ENCODE measurements at regions not wholly inside any gene's neighbourhood (a gene's known extent, or its start where the extent isn't known, plus 50 kb on each side); places are given as distances from the start of the nearest gene placed in this dataset.
"Not testable (repeated sequence)": the region's sequence is repeated elsewhere in the genome, so short reads cannot be mapped to it uniquely, and the experiment has no call there.

GRCh38 chr5:2565147-2565546 lies 186.3 kb downstream of the IRX2 start:
- no peak for DNase-seq

GRCh38 chr5:2563046-2563445 lies 188.4 kb downstream of the IRX2 start:
- no peak for DNase-seq

GRCh38 chr5:2562036-2562435 lies 189.4 kb downstream of the IRX2 start:
- DNase-seq: no peak

GRCh38 chr5:2560435-2560834 lies 191.0 kb downstream of the IRX2 start:
- no peak for DNase-seq

- DNase-seq: no peak
These were observed 194.0 kb downstream of the IRX2 start for GRCh38 chr5:2557435-2557834.

GRCh38 chr5:2556375-2556966 lies 195.0 kb downstream of the IRX2 start:
- DNase-seq: no peak

- DNase-seq: no peak
These were observed 197.9 kb downstream of the IRX2 start for GRCh38 chr5:2553611-2554010.

GRCh38 chr5:2550509-2550908 lies 201.0 kb downstream of the IRX2 start:
- DNase-seq: no peak

- no peak for DNase-seq
These were observed 201.6 kb downstream of the IRX2 start for GRCh38 chr5:2549900-2550299.

- DNase-seq: no peak
These were observed 202.1 kb downstream of the IRX2 start for GRCh38 chr5:2549354-2549753.

- no peak for DNase-seq
These were observed 204.5 kb downstream of the IRX2 start for GRCh38 chr5:2546938-2547337.

GRCh38 chr5:2544003-2544402 lies 207.5 kb downstream of the IRX2 start:
- no peak for DNase-seq

GRCh38 chr5:2542821-2543220 lies 208.7 kb downstream of the IRX2 start:
- DNase-seq: no peak

- DNase-seq: no peak
These were observed 209.5 kb downstream of the IRX2 start for GRCh38 chr5:2542026-2542425.

GRCh38 chr5:2538169-2538568 lies 213.3 kb downstream of the IRX2 start:
- no peak for DNase-seq

GRCh38 chr5:2537378-2538145 lies 213.9 kb downstream of the IRX2 start:
- no peak for DNase-seq

GRCh38 chr5:2536632-2537377 lies 214.7 kb downstream of the IRX2 start:
- no peak for DNase-seq

GRCh38 chr5:2534970-2535369 lies 216.5 kb downstream of the IRX2 start:
- DNase-seq: no peak

- no peak for DNase-seq
These were observed 217.2 kb downstream of the IRX2 start for GRCh38 chr5:2534251-2534650.

- not testable (repeated sequence) for DNase-seq
These were observed 217.6 kb downstream of the IRX2 start for GRCh38 chr5:2533848-2534247.

GRCh38 chr5:2532809-2533208 lies 218.7 kb downstream of the IRX2 start:
- no peak for DNase-seq

- no peak for DNase-seq
These were observed 220.2 kb downstream of the IRX2 start for GRCh38 chr5:2531318-2531717.

GRCh38 chr5:2530609-2531008 lies 220.9 kb downstream of the IRX2 start:
- no peak for DNase-seq
